NT2/D1 (cell line): ENCODE measurements at regions not wholly inside any gene's neighbourhood (a gene's known extent, or its start where the extent isn't known, plus 50 kb on each side); places are given as distances from the start of the nearest gene placed in this dataset.

Experiments
- DNase-seq: peaks from one replicate; pipeline ENCODE4 v3.0.0-alpha.2; 2011; ENCODE audit warnings: low read depth, low spot score
- H3K27me3 ChIP-seq: 2 replicates; pipeline ENCODE4 v1.6.0; 2011; ENCODE audit warnings: mild to moderate bottlenecking; ENCODE audit not compliant: insufficient read length, insufficient read depth
- H3K36me3 ChIP-seq: 2 replicates; pipeline ENCODE4 v1.6.1; 2011; ENCODE audit warnings: mild to moderate bottlenecking, low read length, mixed read lengths; ENCODE audit not compliant: insufficient read depth, insufficient read length
- H3K4me1 ChIP-seq: 2 replicates; pipeline ENCODE4 v1.5.1; 2011; ENCODE audit not compliant: insufficient read depth, insufficient read length
- H3K4me3 ChIP-seq: 2 replicates; pipeline ENCODE4 v1.5.1; 2011; ENCODE audit warnings: low read depth; ENCODE audit not compliant: insufficient read length
- H3K9ac ChIP-seq: 2 replicates; pipeline ENCODE4 v1.6.0; 2011; ENCODE audit warnings: low read depth; ENCODE audit not compliant: insufficient read length
- H3K9me3 ChIP-seq: 2 replicates; pipeline ENCODE4 v1.5.1; 2011; ENCODE audit warnings: mild to moderate bottlenecking, low read length; ENCODE audit not compliant: insufficient read depth
- SUZ12 ChIP-seq: IDR thresholded peaks from 2 replicates; pipeline ENCODE4 v1.6.1; 2011; ENCODE audit not compliant: insufficient read length, insufficient read depth; ENCODE audit errors: extremely low read depth
- YY1 ChIP-seq: IDR thresholded peaks from 2 replicates; pipeline ENCODE4 v1.6.1; 2011; ENCODE audit not compliant: insufficient read length, insufficient read depth
- ZNF274 ChIP-seq: IDR thresholded peaks from 2 replicates; pipeline ENCODE4 v1.6.1; 2011; ENCODE audit warnings: mild to moderate bottlenecking, low read depth, low read length

- TF ChIP-seq ZNF274 (no peak), SUZ12 (no peak), YY1 (no peak)
- Histone ChIP-seq H3K27me3 (no peaks in the 10 kb centered on the region), H3K4me3 (no peak overlapping the region), H3K36me3 (no peaks in the 10 kb centered on the region), H3K9me3 (no peaks in the 10 kb centered on the region), H3K9ac (no peak overlapping the region), H3K4me1 (no peaks in the 10 kb centered on the region)
- no peak for DNase-seq
Measured at GRCh38 chr14:82432301-82433105, 898.9 kb upstream of the SEL1L start.

DNA sequence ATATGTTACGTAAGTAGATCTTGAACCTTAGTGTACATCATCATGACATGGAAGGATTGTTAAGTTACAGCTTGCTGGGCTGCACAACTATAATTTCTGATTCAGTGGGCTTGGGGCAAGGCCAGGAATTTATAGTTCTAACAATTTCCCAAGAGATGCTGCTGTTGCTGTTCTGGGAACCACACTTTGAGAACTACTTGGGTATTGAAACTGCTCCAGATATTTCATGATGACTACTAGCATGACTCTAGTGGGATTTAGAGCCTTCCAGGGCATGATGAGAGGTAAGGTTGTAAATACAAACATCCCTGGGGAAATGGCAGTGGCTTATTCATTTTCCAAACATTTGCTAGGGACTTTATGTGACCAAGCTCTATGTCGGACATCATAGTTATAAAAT, 904.8 kb upstream of the SEL1L start:
- Histone ChIP-seq H3K4me3 (no peak overlapping the region), H3K9ac (no peak overlapping the region), H3K27me3 (no peaks in the 10 kb centered on the region), H3K36me3 (no peaks in the 10 kb centered on the region), H3K4me1 (no peaks in the 10 kb centered on the region), H3K9me3 (no peaks in the 10 kb centered on the region)
- no peak for DNase-seq
- TF ChIP-seq SUZ12 (no peak), ZNF274 (no peak), YY1 (no peak)

GRCh38 chr14:82441270-82441669, 907.6 kb upstream of the SEL1L start:
- no peak for TF ChIP-seq SUZ12
- no peak for TF ChIP-seq YY1
- TF ChIP-seq ZNF274: no peak
- no peaks in the 10 kb centered on the region for H3K4me1 ChIP-seq
- H3K36me3 ChIP-seq: no peaks in the 10 kb centered on the region
- no peak for DNase-seq
- H3K27me3 ChIP-seq: no peaks in the 10 kb centered on the region
- H3K9me3 ChIP-seq: no peaks in the 10 kb centered on the region
- no peak overlapping the region for H3K4me3 ChIP-seq
- H3K9ac ChIP-seq: no peak overlapping the region

- TF ChIP-seq YY1 (no peak), SUZ12 (no peak), ZNF274 (no peak)
- Histone ChIP-seq H3K36me3 (no peaks in the 10 kb centered on the region), H3K9ac (no peak overlapping the region), H3K9me3 (no peaks in the 10 kb centered on the region), H3K4me1 (no peaks in the 10 kb centered on the region), H3K4me3 (no peak overlapping the region), H3K27me3 (no peaks in the 10 kb centered on the region)
- no peak for DNase-seq
Measured at GRCh38 chr14:82445810-82446570, 912.3 kb upstream of the SEL1L start.

DNA sequence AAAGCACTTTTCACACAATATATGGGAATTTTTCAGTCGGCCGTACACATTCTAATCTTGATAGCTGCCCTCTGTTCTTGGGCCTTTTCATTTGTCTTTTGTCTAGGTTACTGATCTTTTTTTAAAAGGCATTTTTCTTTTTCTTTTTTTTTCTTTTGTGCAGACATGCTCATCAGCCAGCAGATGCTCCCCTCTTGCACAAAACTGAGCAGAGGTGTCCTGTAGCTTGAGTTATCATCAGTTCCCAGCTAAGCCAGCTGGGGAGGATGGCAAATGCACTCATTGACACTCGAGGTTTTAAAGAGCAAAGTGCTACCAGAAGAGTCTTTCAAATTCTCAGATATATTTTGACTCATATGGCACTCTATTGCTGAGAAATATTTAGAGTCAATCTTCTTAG, 913.9 kb upstream of the SEL1L start:
- Histone ChIP-seq H3K27me3 (no peaks in the 10 kb centered on the region), H3K4me3 (no peak overlapping the region), H3K9me3 (no peaks in the 10 kb centered on the region), H3K9ac (peak overlapping the region; percentile 4), H3K36me3 (no peaks in the 10 kb centered on the region), H3K4me1 (no peaks in the 10 kb centered on the region)
- DNase-seq: no peak
- TF ChIP-seq ZNF274: no peak
- TF ChIP-seq SUZ12: no peak
- no peak for TF ChIP-seq YY1

GRCh38 chr14:82449926-82450468, 916.3 kb upstream of the SEL1L start:
- Histone ChIP-seq H3K9me3 (no peaks in the 10 kb centered on the region), H3K4me1 (no peaks in the 10 kb centered on the region), H3K27me3 (no peaks in the 10 kb centered on the region), H3K9ac (no peak overlapping the region), H3K4me3 (no peak overlapping the region), H3K36me3 (no peaks in the 10 kb centered on the region)
- no peak for DNase-seq
- TF ChIP-seq YY1 (no peak), SUZ12 (no peak), ZNF274 (no peak)

DNA sequence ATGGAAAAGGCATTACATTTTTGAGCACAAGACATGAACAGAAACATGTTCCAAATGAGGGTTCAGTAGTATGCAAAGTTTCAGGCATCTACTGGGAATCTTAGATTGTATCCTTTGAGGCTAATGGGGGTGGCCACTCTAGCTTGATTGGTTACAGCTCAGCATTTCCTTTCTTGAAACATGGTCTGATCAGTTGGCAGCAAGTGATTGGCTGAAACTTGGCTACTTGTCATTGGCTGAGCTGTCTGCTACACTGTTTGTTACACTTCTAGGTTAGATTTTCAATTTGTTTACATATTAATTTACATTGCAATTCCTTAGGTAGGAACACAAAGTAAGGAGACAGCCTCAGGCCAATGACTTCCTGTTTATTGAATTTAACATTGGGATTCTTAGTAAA, 918.0 kb upstream of the SEL1L start:
- H3K4me3 ChIP-seq: no peak overlapping the region
- H3K36me3 ChIP-seq: no peaks in the 10 kb centered on the region
- no peak for DNase-seq
- TF ChIP-seq YY1: no peak
- no peaks in the 10 kb centered on the region for H3K9me3 ChIP-seq
- no peaks in the 10 kb centered on the region for H3K4me1 ChIP-seq
- H3K27me3 ChIP-seq: no peaks in the 10 kb centered on the region
- H3K9ac ChIP-seq: no peak overlapping the region
